Heart right ventricle (tissue), 16 donors: ENCODE measurements at regions not wholly inside any gene's neighbourhood (a gene's known extent, or its start where the extent isn't known, plus 50 kb on each side); places are given as distances from the start of the nearest gene placed in this dataset.

Source experiments
- ATAC-seq, 8 donors: fragments of 200-7000 bp; cut with Tn5 transposase; one replicate each; pipeline ENCODE4 v1.9.1; 2020; ENCODE audit warnings: mild to moderate bottlenecking in 8 of 8, moderate library complexity in 8 of 8, moderate number of reproducible peaks in 1 of 8
- DNase-seq, 2 donors: peaks; one replicate each; pipeline ENCODE4 v3.0.0-alpha.2; 2020
- H3K27ac ChIP-seq, 10 donors: fragments of 200-600 bp; sonication (generic) in 2 of 10; one replicate each; pipeline versions ENCODE4 v1.5.0 to v1.8.0; 2020 to 2022; ENCODE audit warnings: mild to moderate bottlenecking in 3 of 10
- H3K27me3 ChIP-seq, 7 donors: fragments of 200-600 bp; one replicate each; pipeline ENCODE4 v1.8.0; 2021 to 2022; ENCODE audit warnings: mild to moderate bottlenecking in 2 of 7
- H3K36me3 ChIP-seq, 9 donors: fragments of 200-600 bp; sonication (generic) in 1 of 9; one replicate each; pipeline versions ENCODE4 v1.5.0 to v1.8.0; 2020 to 2022; ENCODE audit warnings: mild to moderate bottlenecking in 2 of 9
- H3K4me1 ChIP-seq, 9 donors: fragments of 200-600 bp; sonication (generic) in 1 of 9; one replicate each; pipeline versions ENCODE4 v1.5.0 to v1.8.0; 2020 to 2022; ENCODE audit warnings: mild to moderate bottlenecking in 4 of 9
- H3K4me3 ChIP-seq, 10 donors: fragments of 200-600 bp; sonication (generic) in 2 of 10; one replicate each; pipeline versions ENCODE4 v1.5.0 to v1.8.0; 2020 to 2022; ENCODE audit warnings: mild to moderate bottlenecking in 7 of 10, moderate library complexity in 2 of 10
- H3K9me3 ChIP-seq, 11 donors: fragments of 200-600 bp in 10 of 11; sonication (generic) in 2 of 11; one replicate each; pipeline versions ENCODE4 v1.5.0 to v1.8.0; 2013 to 2022; ENCODE audit warnings: mild to moderate bottlenecking in 2 of 11, control low read depth in 1 of 11, moderate library complexity in 1 of 11
- CTCF ChIP-seq, 9 donors: fragments of 200-600 bp; sonication (generic) in 2 of 9; IDR thresholded peaks; one replicate each; pipeline versions ENCODE4 v1.5.0 to v1.8.0; 2021 to 2022; ENCODE audit warnings: antibody characterized with exemption in 9 of 9, mild to moderate bottlenecking in 5 of 9, moderate library complexity in 1 of 9
- WGBS, 2 donors: extraction: QIAGEN DNeasy Blood & Tissue Kit; methylation state at CpG; one replicate each; pipeline ENCODE4 v1.1.7; 2013; ENCODE audit warnings: inconsistent platforms in 1 of 2; 5-methylcytosine and 5-hydroxymethylcytosine counted together
- intact Hi-C, 10 donors: fragments of 100-400 bp; cut with DNase I; formaldehyde crosslinking; loops; one replicate each; pipeline versions ENCODE4 v1.11.1 to v1.14.2; 2022
- donor health status: Arrhythmogenic right ventricular cardiomyopathy.
- donor health status: ischemic (EF 13 %, LVEDD 7.1; RV severe dilation, severe dysfunction).
- donor health status: healthy with polysubstance abuse.
- donor health status: DM: no; HTN: yes; CAD: no.
- donor health status: DM: no; HTN: no; CAD: no.
- donor health status: ischemic (EF 25% LVEDD 6.9; RV normal size, moderate dysfunction).
- donor health status: ischemic (EF 25% LVEDD 5.7; RV mildly dilated, moderate dysfunction).
- donor health status: healthy.
- donor health status: DM: yes; HTN: yes; CAD: no.
- donor health status: Ischemic cardiomyopathy.
- donor health status: ischemic (EF 35%, LVEDD 5.7; RV mildly dilated, moderate dysfunction).
- donor health status: nonischemic (EF 11% LVEDD 7.7; RV severe dilation, severe dysfunction).
- donor health status: DM: yes; HTN: yes; CAD: no.
- donor health status: PGD.
- donor health status: ischemic (EF 29% LVEDD 5.4; RV normal size, mild dysfunction).
- donor health status: nonischemic (EF 23%, LVEDD 6.1; RV moderate dilation, normal function).

- H3K4me3 ChIP-seq: no peak overlapping the region
- intact Hi-C loops: no loop called here
- ATAC-seq: no peak
- no peaks in the 10 kb centered on the region for H3K4me1 ChIP-seq
- WGBS, 2 donors: 72 to 73% methylated on average over 2 of the region's 2 CpGs
- peaks cover 0 to 6% (median 0%) of the 10 kb centered on the region in 11 donors for H3K9me3 ChIP-seq
- peak overlapping the region in 3 of 10 donors; percentile 15 to 66 (median 51) for H3K27ac ChIP-seq
- no peak for TF ChIP-seq CTCF (IDR thresholded peaks at IDR 0.05)
- no peaks in the 10 kb centered on the region for H3K36me3 ChIP-seq
- DNase-seq: no peak
- no peaks in the 10 kb centered on the region for H3K27me3 ChIP-seq
These were observed 103.6 kb upstream of the PTGFR start for GRCh38 chr1:78387201-78387600.

- no peaks in the 10 kb centered on the region for H3K27me3 ChIP-seq
- no peak overlapping the region for H3K4me3 ChIP-seq
- ATAC-seq (peak in 3 of 8 donors; percentile 40 to 70 (median 55)), DNase-seq (no peak)
- H3K9me3 ChIP-seq: peaks cover 0 to 13% (median 0%) of the 10 kb centered on the region in 11 donors
- peak overlapping the region in 3 of 10 donors; percentile 15 to 66 (median 51) for H3K27ac ChIP-seq
- WGBS, 2 donors: 29 to 31% methylated on average over 1 of the region's 1 CpG
- TF ChIP-seq CTCF (IDR thresholded peaks at IDR 0.05): no peak
- no peaks in the 10 kb centered on the region for H3K4me1 ChIP-seq
- H3K36me3 ChIP-seq: no peaks in the 10 kb centered on the region
- intact Hi-C loops: no loop called here
These were observed 102.9 kb upstream of the PTGFR start for GRCh38 chr1:78387871-78388270.

- no peak for TF ChIP-seq CTCF (IDR thresholded peaks at IDR 0.05)
- Histone ChIP-seq H3K36me3 (no peaks in the 10 kb centered on the region), H3K27ac (peak overlapping the region in 2 of 10 donors; percentile 15 to 23), H3K9me3 (peaks cover 0 to 14% (median 2%) of the 10 kb centered on the region in 11 donors), H3K27me3 (no peaks in the 10 kb centered on the region), H3K4me1 (no peaks in the 10 kb centered on the region), H3K4me3 (no peak overlapping the region)
- ATAC-seq (no peak), DNase-seq (no peak)
- intact Hi-C loops: no loop called here
These were observed 102.5 kb upstream of the PTGFR start for GRCh38 chr1:78388275-78388674.

GRCh38 chr1:78401148-78401547 is 89.6 kb upstream of the PTGFR start:
- H3K4me1 ChIP-seq: no peaks in the 10 kb centered on the region
- H3K4me3 ChIP-seq: no peak overlapping the region
- ATAC-seq: no peak
- DNase-seq: no peak
- H3K27ac ChIP-seq: no peak overlapping the region
- H3K36me3 ChIP-seq: no peaks in the 10 kb centered on the region
- H3K27me3 ChIP-seq: no peaks in the 10 kb centered on the region
- intact Hi-C loops: no loop called here
- peaks cover 0 to 6% (median 0%) of the 10 kb centered on the region in 11 donors for H3K9me3 ChIP-seq
- TF ChIP-seq CTCF (IDR thresholded peaks at IDR 0.05): no peak
- WGBS, 2 donors: 61 to 67% methylated on average over 2 of the region's 2 CpGs
